Prostate gland (tissue), 2 donors: ENCODE measurements at regions not wholly inside any gene's neighbourhood (a gene's known extent, or its start where the extent isn't known, plus 50 kb on each side); places are given as distances from the start of the nearest gene placed in this dataset.

Experiments
- DNase-seq: peaks from one replicate; pipeline ENCODE4 v3.0.0-alpha.2; 2019; ENCODE audit warnings: low spot score
- H3K27ac ChIP-seq, 2 donors: fragments of 200-600 bp; sonication (generic); 2 replicates each; pipeline ENCODE4 v1.5.1; 2017 to 2019
- H3K27me3 ChIP-seq: fragments of 200-600 bp; sonication (generic); replicated peaks from 2 replicates; pipeline ENCODE4 v1.5.1; 2019; ENCODE audit not compliant: insufficient read depth
- H3K36me3 ChIP-seq, 2 donors: fragments of 200-600 bp; sonication (generic); 1 replicate in 1 of 2; 2 replicates in 1 of 2; pipeline versions ENCODE4 v1.5.1 to v1.8.1; 2017 to 2019
- H3K4me1 ChIP-seq: fragments of 200-600 bp; sonication (generic); replicated peaks from 2 replicates; pipeline ENCODE4 v1.5.1; 2019
- H3K4me3 ChIP-seq, 2 donors: fragments of 200-600 bp; sonication (generic); 2 replicates each; pipeline ENCODE4 v1.5.1; 2017 to 2019
- H3K9me3 ChIP-seq: fragments of 200-600 bp; sonication (generic); 2 replicates; pipeline ENCODE4 v1.5.1; 2017
- CTCF ChIP-seq, 4 experiments: fragments of 200-600 bp in 2 of 4; fragments of 450-650 bp in 2 of 4; sonication (generic) in 2 of 4; IDR thresholded peaks; 1 replicate in 3 of 4; 2 replicates in 1 of 4; pipeline ENCODE4 v1.5.1; 2016 to 2019; ENCODE audit warnings: antibody characterized with exemption in 4 of 4, mild to moderate bottlenecking in 2 of 4, moderate library complexity in 2 of 4
- POLR2A ChIP-seq: fragments of 450-650 bp; IDR thresholded peaks from one replicate; pipeline ENCODE4 v1.6.1; 2016; ENCODE audit warnings: antibody characterized with exemption, mild to moderate bottlenecking
- POLR2AphosphoS5 ChIP-seq: sonication (generic); formaldehyde crosslinking; IDR thresholded peaks from one replicate; pipeline ENCODE4 v1.6.1; 2017; ENCODE audit warnings: antibody characterized with exemption
- WGBS: methylation state at CpG from one replicate; pipeline ENCODE4 v1.1.5; 2018; 5-methylcytosine and 5-hydroxymethylcytosine counted together
- intact Hi-C: fragments of 100-400 bp; cut with DNase I; formaldehyde crosslinking; loops from one replicate; pipeline ENCODE4 v1.14.2; 2022

GRCh38 chr2:8526403-8526696, 155.5 kb upstream of the ID2 start:
- peaks cover 5% of the 10 kb centered on the region for H3K4me1 ChIP-seq
- no peak for DNase-seq
- H3K4me3 ChIP-seq: no peak overlapping the region
- TF ChIP-seq POLR2A (no peak), POLR2AphosphoS5 (no peak), CTCF (IDR thresholded peaks at IDR 0.05) (no peak)
- intact Hi-C loops: no loop called here
- no peaks in the 10 kb centered on the region for H3K9me3 ChIP-seq
- 92% methylated on average over 3 of the region's 3 CpGs for WGBS
- H3K27ac ChIP-seq: peak overlapping the region; percentile 63 to 64
- H3K27me3 ChIP-seq: no peaks in the 10 kb centered on the region
- no peaks in the 10 kb centered on the region for H3K36me3 ChIP-seq

- 44% methylated on average over 4 of the region's 4 CpGs for WGBS
- no peaks in the 10 kb centered on the region for H3K27me3 ChIP-seq
- DNase-seq: no peak
- intact Hi-C loops: no loop called here
- H3K4me1 ChIP-seq: peaks cover 5% of the 10 kb centered on the region
- H3K27ac ChIP-seq: no peak overlapping the region
- TF ChIP-seq POLR2A (no peak), CTCF (IDR thresholded peaks at IDR 0.05) (no peak), POLR2AphosphoS5 (no peak)
- H3K36me3 ChIP-seq: no peaks in the 10 kb centered on the region
- H3K9me3 ChIP-seq: no peaks in the 10 kb centered on the region
- no peak overlapping the region for H3K4me3 ChIP-seq
Observed at GRCh38 chr2:8527031-8527430, 154.8 kb upstream of the ID2 start.

DNA sequence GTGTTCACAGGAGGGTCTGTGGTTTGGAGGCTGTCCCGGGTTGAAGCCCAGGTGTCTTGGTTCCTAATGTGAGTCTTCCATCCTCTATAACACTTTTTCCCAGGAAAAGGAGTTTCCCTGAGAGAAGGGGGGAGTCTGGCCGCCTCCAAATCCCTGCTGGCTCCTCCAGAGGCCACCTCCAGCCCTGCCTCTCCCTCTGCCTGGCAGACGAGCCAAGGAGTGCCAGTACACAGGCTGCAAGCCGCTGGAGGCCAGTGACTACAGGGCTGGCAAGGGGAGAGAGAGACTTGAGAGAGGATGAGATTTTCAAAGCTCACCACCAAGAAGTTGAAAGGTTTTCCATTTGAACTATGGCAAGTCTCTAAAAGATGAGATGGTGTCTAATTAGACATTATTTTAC, 154.2 kb upstream of the ID2 start:
- TF ChIP-seq POLR2A (no peak), CTCF (IDR thresholded peaks at IDR 0.05) (no peak), POLR2AphosphoS5 (no peak)
- DNase-seq: no peak
- H3K36me3 ChIP-seq: no peaks in the 10 kb centered on the region
- no peak overlapping the region for H3K4me3 ChIP-seq
- WGBS: 74% methylated on average over 4 of the region's 4 CpGs
- no peaks in the 10 kb centered on the region for H3K27me3 ChIP-seq
- intact Hi-C loops: no loop called here
- peaks cover 5% of the 10 kb centered on the region for H3K4me1 ChIP-seq
- no peaks in the 10 kb centered on the region for H3K9me3 ChIP-seq
- no peak overlapping the region for H3K27ac ChIP-seq

DNA sequence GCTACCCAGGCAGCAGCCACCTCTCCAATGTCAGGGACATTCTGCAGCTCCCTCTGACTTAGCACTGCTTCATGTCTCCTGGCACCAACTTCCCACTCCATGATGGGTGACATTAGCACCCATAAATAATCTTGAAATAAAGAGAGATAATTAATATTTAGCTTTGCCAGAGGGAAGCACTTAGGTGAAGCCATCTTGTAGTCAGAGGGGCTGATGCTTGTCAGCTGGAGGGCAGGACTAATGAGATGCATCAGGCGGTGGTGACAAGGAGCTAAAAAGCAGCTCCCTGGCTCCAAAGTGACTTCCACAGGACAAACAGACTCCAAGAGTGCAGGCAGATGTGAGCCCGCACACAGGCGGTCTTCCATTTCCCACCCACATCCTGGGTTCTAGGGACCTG, 153.0 kb upstream of the ID2 start:
- WGBS: 91% methylated on average over 3 of the region's 3 CpGs
- Histone ChIP-seq H3K4me1 (peaks cover 5% of the 10 kb centered on the region), H3K27me3 (no peaks in the 10 kb centered on the region), H3K27ac (no peak overlapping the region), H3K4me3 (no peak overlapping the region), H3K36me3 (no peaks in the 10 kb centered on the region), H3K9me3 (no peaks in the 10 kb centered on the region)
- no peak for DNase-seq
- TF ChIP-seq POLR2AphosphoS5 (no peak), POLR2A (no peak), CTCF (IDR thresholded peaks at IDR 0.05) (no peak)
- intact Hi-C loops: no loop called here

- peaks cover 5% of the 10 kb centered on the region for H3K4me1 ChIP-seq
- no peak overlapping the region for H3K4me3 ChIP-seq
- intact Hi-C loops: no loop called here
- H3K27me3 ChIP-seq: no peaks in the 10 kb centered on the region
- H3K27ac ChIP-seq: no peak overlapping the region
- TF ChIP-seq POLR2AphosphoS5: no peak
- TF ChIP-seq POLR2A: no peak
- TF ChIP-seq CTCF (IDR thresholded peaks at IDR 0.05): no peak
- no peaks in the 10 kb centered on the region for H3K9me3 ChIP-seq
- H3K36me3 ChIP-seq: no peaks in the 10 kb centered on the region
- DNase-seq: no peak
- 96% methylated on average over 6 of the region's 6 CpGs for WGBS
Observed at GRCh38 chr2:8529706-8530277, 152.1 kb upstream of the ID2 start.
